ENCODE measurements at regions not wholly inside any gene's neighbourhood (a gene's known extent, or its start where the extent isn't known, plus 50 kb on each side); places are given as distances from the start of the nearest gene placed in this dataset.
"Not testable (repeated sequence)": the region's sequence is repeated elsewhere in the genome, so short reads cannot be mapped to it uniquely, and the experiment has no call there.

GRCh38 chr2:216752855-216753505, 57.6 kb upstream of the IGFBP5 start:
- peaks cover 1% of the 10 kb centered on the region for H3K4me1 Mint-ChIP-seq (ENCODE audit: low read depth)
- H3K9me3 Mint-ChIP-seq (ENCODE audit: insufficient read depth) = no peaks in the 10 kb centered on the region
- no peak overlapping the region for H3K4me3 Mint-ChIP-seq
- ATAC-seq (no peak), DNase-seq (no peak)
- CTCF ChIA-PET = no interaction called here
- peaks cover 54% of the 10 kb centered on the region for H3K27me3 Mint-ChIP-seq (ENCODE audit: low read depth)
- H3K36me3 Mint-ChIP-seq (ENCODE audit: low read depth) = no peaks in the 10 kb centered on the region
- POLR2A ChIA-PET = no interaction called here
- H3K27ac Mint-ChIP-seq = no peak overlapping the region

GRCh38 chr2:216750750-216751149, 55.4 kb upstream of the IGFBP5 start:
- H3K4me3 Mint-ChIP-seq; CTCF ChIA-PET; H3K4me1 Mint-ChIP-seq (ENCODE audit: low read depth); POLR2A ChIA-PET; DNase-seq; H3K27ac Mint-ChIP-seq; H3K36me3 Mint-ChIP-seq (ENCODE audit: low read depth); H3K9me3 Mint-ChIP-seq (ENCODE audit: insufficient read depth); ATAC-seq: not testable (repeated sequence)
- H3K27me3 Mint-ChIP-seq (ENCODE audit: low read depth) = peaks cover 54% of the 10 kb centered on the region

- H3K9me3 Mint-ChIP-seq (ENCODE audit: insufficient read depth); POLR2A ChIA-PET; H3K36me3 Mint-ChIP-seq (ENCODE audit: low read depth); DNase-seq; H3K4me3 Mint-ChIP-seq; H3K27ac Mint-ChIP-seq; ATAC-seq; H3K4me1 Mint-ChIP-seq (ENCODE audit: low read depth): not testable (repeated sequence)
- peaks cover 47% of the 10 kb centered on the region for H3K27me3 Mint-ChIP-seq (ENCODE audit: low read depth)
- CTCF ChIA-PET = interaction anchor here (1.1 kb wide), 2 partner anchors 15 to 51 kb away, joined by 3 to 4 read pairs; partner anchors contain the start of gene IGFBP5
Observed at GRCh38 chr2:216746268-216746667, 50.9 kb upstream of the IGFBP5 start.

GRCh38 chr2:216745453-216745852, 50.1 kb upstream of the IGFBP5 start:
- Mint-ChIP-seq H3K4me1 (ENCODE audit: low read depth) (no peaks in the 10 kb centered on the region), H3K9me3 (ENCODE audit: insufficient read depth) (no peaks in the 10 kb centered on the region), H3K27me3 (ENCODE audit: low read depth) (peaks cover 39% of the 10 kb centered on the region), H3K27ac (no peak overlapping the region), H3K4me3 (no peak overlapping the region), H3K36me3 (ENCODE audit: low read depth) (no peaks in the 10 kb centered on the region)
- ATAC-seq (no peak), DNase-seq (no peak)
- ChIA-PET CTCF (no interaction called here), POLR2A (no interaction called here)
